H9 (cell line): ENCODE measurements at regions not wholly inside any gene's neighbourhood (a gene's known extent, or its start where the extent isn't known, plus 50 kb on each side); places are given as distances from the start of the nearest gene placed in this dataset.

Source experiments
- DNase-seq: peaks from one replicate; pipeline ENCODE4 v3.0.0-alpha.2; 2017
- H2AFZ ChIP-seq: one replicate; pipeline ENCODE4 v1.6.1; 2013; ENCODE audit warnings: mild to moderate bottlenecking, low read length, control low read depth, moderate library complexity
- H2AK5ac ChIP-seq: 2 replicates; pipeline ENCODE4 v1.6.1; 2013; ENCODE audit warnings: low read length, control low read depth, mixed read lengths; ENCODE audit not compliant: insufficient read length
- H2BK120ac ChIP-seq: one replicate; pipeline ENCODE4 v1.6.1; 2013; ENCODE audit warnings: low read depth, mild to moderate bottlenecking, low read length, control low read depth, inconsistent platforms; ENCODE audit not compliant: poor library complexity, severe bottlenecking
- H2BK12ac ChIP-seq: 2 replicates; pipeline ENCODE4 v1.6.1; 2013; ENCODE audit warnings: low read length, control low read depth, mixed read lengths, low read depth; ENCODE audit not compliant: insufficient read length
- H2BK15ac ChIP-seq: 2 replicates; pipeline ENCODE4 v1.6.1; 2013; ENCODE audit warnings: low read depth, low read length, control low read depth
- H2BK20ac ChIP-seq: one replicate; pipeline ENCODE4 v1.6.1; 2013; ENCODE audit warnings: low read depth, mild to moderate bottlenecking, low read length, control low read depth, inconsistent platforms; ENCODE audit not compliant: poor library complexity, severe bottlenecking
- H2BK5ac ChIP-seq: 2 replicates; pipeline ENCODE4 v1.6.1; 2013; ENCODE audit warnings: low read length, control low read depth, mixed read lengths; ENCODE audit not compliant: insufficient read length
- H3K14ac ChIP-seq: 2 replicates; pipeline ENCODE4 v1.6.1; 2013; ENCODE audit warnings: low read length, control low read depth; ENCODE audit not compliant: insufficient read depth
- H3K18ac ChIP-seq: 2 replicates; pipeline ENCODE4 v1.6.1; 2013; ENCODE audit warnings: low read depth, mild to moderate bottlenecking, mixed read lengths, low read length, control low read depth; ENCODE audit not compliant: insufficient read length
- H3K23ac ChIP-seq: 2 replicates; pipeline ENCODE4 v1.6.1; 2013; ENCODE audit warnings: low read length, control low read depth, mixed read lengths, low read depth; ENCODE audit not compliant: insufficient read length
- H3K23me2 ChIP-seq: 2 replicates; pipeline ENCODE4 v1.6.1; 2013; ENCODE audit warnings: low read depth, mild to moderate bottlenecking, mixed read lengths, low read length, control low read depth; ENCODE audit not compliant: insufficient read length, poor library complexity, severe bottlenecking
- H3K27ac ChIP-seq: 2 replicates; pipeline ENCODE4 v1.5.1; 2013; ENCODE audit warnings: low read length, control low read depth, mixed read lengths, low read depth; ENCODE audit not compliant: insufficient read length
- H3K27me3 ChIP-seq: 2 replicates; pipeline ENCODE4 v1.6.1; 2013; ENCODE audit warnings: low read length, control low read depth, inconsistent platforms; ENCODE audit not compliant: insufficient read depth
- H3K4ac ChIP-seq: 2 replicates; pipeline ENCODE4 v1.6.1; 2013; ENCODE audit warnings: low read depth, mild to moderate bottlenecking, control low read depth, inconsistent platforms, low read length, moderate library complexity
- H3K4me1 ChIP-seq: 2 replicates; pipeline ENCODE4 v1.6.1; 2013; ENCODE audit warnings: low read length, control low read depth, inconsistent platforms; ENCODE audit not compliant: insufficient read depth
- H3K4me2 ChIP-seq: 2 replicates; pipeline ENCODE4 v1.6.1; 2013; ENCODE audit warnings: low read length, control low read depth, mixed read lengths; ENCODE audit not compliant: insufficient read length, insufficient read depth
- H3K56ac ChIP-seq: 2 replicates; pipeline ENCODE4 v1.6.1; 2013; ENCODE audit warnings: low read depth, mild to moderate bottlenecking, mixed read lengths, low read length, control low read depth; ENCODE audit not compliant: insufficient read length
- H3K79me1 ChIP-seq: 2 replicates; pipeline ENCODE4 v1.6.1; 2013; ENCODE audit warnings: low read depth, mild to moderate bottlenecking, moderate library complexity, low read length, control low read depth, inconsistent platforms; ENCODE audit not compliant: insufficient read depth, poor library complexity, severe bottlenecking
- H3K79me2 ChIP-seq: 2 replicates; pipeline ENCODE4 v1.6.1; 2013; ENCODE audit warnings: low read length, control low read depth, inconsistent platforms; ENCODE audit not compliant: insufficient read depth
- H3K9ac ChIP-seq: 2 replicates; pipeline ENCODE4 v1.6.1; 2013; ENCODE audit warnings: low read length, control low read depth, mixed read lengths; ENCODE audit not compliant: insufficient read length; ENCODE audit errors: extremely low read depth
- H3K9me3 ChIP-seq: one replicate; pipeline ENCODE4 v1.6.1; 2013; ENCODE audit warnings: low read depth, low read length, inconsistent platforms; ENCODE audit not compliant: control insufficient read depth
- H3T11ph ChIP-seq: one replicate; pipeline ENCODE4 v1.6.1; 2013; ENCODE audit warnings: mild to moderate bottlenecking, low read length, control low read depth, inconsistent platforms
- H4K20me1 ChIP-seq: one replicate; pipeline ENCODE4 v1.6.1; 2013; ENCODE audit not compliant: control insufficient read depth, insufficient read length, insufficient read depth
- H4K5ac ChIP-seq: 2 replicates; pipeline ENCODE4 v1.6.1; 2013; ENCODE audit warnings: low read depth, mild to moderate bottlenecking, mixed read lengths, low read length, control low read depth; ENCODE audit not compliant: insufficient read length
- H4K8ac ChIP-seq: replicated peaks from 2 replicates; pipeline ENCODE4 v1.6.1; 2013; ENCODE audit warnings: low read length, control low read depth, mixed read lengths, low read depth; ENCODE audit not compliant: insufficient read length
- H4K91ac ChIP-seq: 2 replicates; pipeline ENCODE4 v1.6.1; 2013; ENCODE audit warnings: low read depth, mild to moderate bottlenecking, moderate library complexity, mixed read lengths, low read length, control low read depth; ENCODE audit not compliant: insufficient read length
- H3K27ac Mint-ChIP-seq, 3 experiments: 2 replicates in 2 of 3; 3 replicates in 1 of 3; pipeline ENCODE4 v1.8.0; 2020 to 2021; ENCODE audit warnings: mixed read lengths in 3 of 3, mild to moderate bottlenecking in 1 of 3, moderate library complexity in 1 of 3
- H3K27me3 Mint-ChIP-seq: 2 replicates; pipeline ENCODE4 v1.8.0; 2021; ENCODE audit warnings: low read depth, mild to moderate bottlenecking, moderate library complexity, mixed read lengths
- H3K36me3 Mint-ChIP-seq, 3 experiments: 2 replicates in 2 of 3; 3 replicates in 1 of 3; pipeline ENCODE4 v1.8.0; 2020 to 2021; ENCODE audit warnings: low read depth in 3 of 3, mixed read lengths in 3 of 3; ENCODE audit not compliant: insufficient read depth in 1 of 3
- H3K4me1 Mint-ChIP-seq, 2 experiments: 2 replicates each; pipeline ENCODE4 v1.8.0; 2020; ENCODE audit warnings: mixed read lengths in 2 of 2
- H3K4me3 Mint-ChIP-seq, 2 experiments: 2 replicates in 1 of 2; 3 replicates in 1 of 2; pipeline ENCODE4 v1.8.0; 2020 to 2021; ENCODE audit warnings: mild to moderate bottlenecking in 2 of 2, mixed read lengths in 2 of 2, moderate library complexity in 1 of 2
- H3K9me3 Mint-ChIP-seq, 2 experiments: 2 replicates in 1 of 2; 3 replicates in 1 of 2; pipeline ENCODE4 v1.8.0; 2020; ENCODE audit warnings: mild to moderate bottlenecking in 2 of 2, mixed read lengths in 2 of 2, moderate library complexity in 1 of 2
- CTCF ChIP-seq: fragments of 200-600 bp; sonication (generic); conservative IDR thresholded peaks from 3 replicates; pipeline ENCODE4 v1.8.0; 2021; ENCODE audit warnings: antibody characterized with exemption, mild to moderate bottlenecking
- WGBS: extraction: QIAGEN DNeasy Blood & Tissue Kit; methylation state at CpG from one replicate; pipeline ENCODE4 v1.1.7; 2013; ENCODE audit warnings: missing lambda C conversion rate, low lambda C conversion rate, mixed read lengths; ENCODE audit not compliant: insufficient read length; ENCODE audit errors: extremely low coverage; 5-methylcytosine and 5-hydroxymethylcytosine counted together

GRCh38 chr17:53765609-53766008 is 57.1 kb upstream of the KIF2B start:
- H4K20me1 ChIP-seq = no peaks in the 10 kb centered on the region
- no peak overlapping the region for H4K5ac ChIP-seq
- H2AFZ ChIP-seq = no peak overlapping the region
- H3K4me1 ChIP-seq = no peaks in the 10 kb centered on the region
- Mint-ChIP-seq H3K36me3 (peaks cover 0 to 2% (median 2%) of the 10 kb centered on the region in 3 experiments; a peak in 4 of 7 replicates), H3K27ac (no peak overlapping the region), H3K9me3 (peaks cover 2 to 10% of the 10 kb centered on the region in 2 experiments; a peak in 3 of 5 replicates), H3K4me3 (no peak overlapping the region), H3K4me1 (peaks cover 5% of the 10 kb centered on the region in 2 experiments; a peak in 3 of 4 replicates), H3K27me3 (no peaks in the 10 kb centered on the region)
- no peak overlapping the region for H3T11ph ChIP-seq
- no peak overlapping the region for H3K27ac ChIP-seq
- no peak overlapping the region for H3K56ac ChIP-seq
- no peak overlapping the region for H4K91ac ChIP-seq
- no peak for DNase-seq
- H3K4me2 ChIP-seq = no peak overlapping the region
- no peaks in the 10 kb centered on the region for H3K23me2 ChIP-seq
- no peak overlapping the region for H2BK12ac ChIP-seq
- no peak overlapping the region for H2BK120ac ChIP-seq
- no peak overlapping the region for H3K9ac ChIP-seq
- no peaks in the 10 kb centered on the region for H3K79me2 ChIP-seq
- no peak overlapping the region for H3K23ac ChIP-seq
- H2BK20ac ChIP-seq = no peak overlapping the region
- H2BK5ac ChIP-seq = no peak overlapping the region
- H3K14ac ChIP-seq = no peak overlapping the region
- no peak overlapping the region for H3K18ac ChIP-seq
- H3K79me1 ChIP-seq = no peaks in the 10 kb centered on the region
- TF ChIP-seq CTCF = no peak
- H3K27me3 ChIP-seq = no peaks in the 10 kb centered on the region
- H4K8ac ChIP-seq = no peak overlapping the region
- no peak overlapping the region for H2BK15ac ChIP-seq
- H3K4ac ChIP-seq = no peak overlapping the region
- WGBS = no CpG with 5 or more reads among the region's 1 CpG
- no peaks in the 10 kb centered on the region for H3K9me3 ChIP-seq
- no peak overlapping the region for H2AK5ac ChIP-seq
